NCI-H146 (cell line): ENCODE measurements at regions not wholly inside any gene's neighbourhood (a gene's known extent, or its start where the extent isn't known, plus 50 kb on each side); places are given as distances from the start of the nearest gene placed in this dataset.
"Not testable (repeated sequence)": the region's sequence is repeated elsewhere in the genome, so short reads cannot be mapped to it uniquely, and the experiment has no call there.

Source experiments
- DNase-seq: peaks from one replicate; lab custom pipeline; 2025; lab: John Stamatoyannopoulos, UW

GRCh38 chr2:52542297-52542696 lies 1225.3 kb upstream of the CHAC2 start:
- no peak for DNase-seq

DNA sequence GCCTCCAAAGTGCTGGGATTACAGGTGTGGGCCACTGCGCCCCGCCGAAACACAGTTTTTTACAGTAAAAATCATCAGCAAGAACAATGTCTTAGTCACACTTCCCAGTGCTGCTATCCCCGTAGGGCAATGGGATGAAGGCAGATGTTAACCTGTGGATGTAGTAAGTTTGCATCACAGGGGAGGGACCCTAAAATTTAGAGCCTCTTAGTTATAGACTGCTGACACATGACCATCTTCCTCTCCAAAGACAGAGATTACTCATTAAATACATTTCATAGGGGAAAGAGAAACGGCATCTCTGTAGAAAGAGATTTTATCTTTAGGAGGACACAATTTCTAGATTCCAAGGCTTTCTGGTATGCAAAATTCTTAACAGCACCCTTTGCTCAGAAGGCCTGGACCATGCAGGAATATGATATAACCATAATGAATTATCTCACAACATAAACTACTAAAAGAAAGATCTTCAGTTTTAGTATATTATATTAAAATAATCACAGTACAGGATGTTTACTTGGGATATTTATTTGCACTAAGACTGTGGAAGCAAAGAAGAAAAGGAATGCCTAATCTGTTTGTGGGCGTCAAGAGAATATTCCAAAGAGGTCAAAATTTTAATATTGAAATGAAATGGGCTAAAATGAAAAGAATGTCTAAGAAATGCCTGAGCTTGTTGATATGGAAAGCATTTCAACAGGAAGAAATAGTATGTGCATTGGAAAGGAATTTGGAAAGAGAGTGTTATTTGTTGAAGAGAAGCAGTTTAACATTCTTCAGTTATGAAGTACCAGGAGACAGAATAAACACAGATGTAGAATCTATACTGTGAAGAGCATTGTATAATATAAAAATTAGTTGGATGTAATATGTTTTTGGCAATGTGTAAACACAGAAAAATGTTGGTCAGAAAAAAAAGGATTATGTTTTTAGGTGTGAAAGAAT lies 1228.3 kb upstream of the CHAC2 start:
- no peak for DNase-seq

DNA sequence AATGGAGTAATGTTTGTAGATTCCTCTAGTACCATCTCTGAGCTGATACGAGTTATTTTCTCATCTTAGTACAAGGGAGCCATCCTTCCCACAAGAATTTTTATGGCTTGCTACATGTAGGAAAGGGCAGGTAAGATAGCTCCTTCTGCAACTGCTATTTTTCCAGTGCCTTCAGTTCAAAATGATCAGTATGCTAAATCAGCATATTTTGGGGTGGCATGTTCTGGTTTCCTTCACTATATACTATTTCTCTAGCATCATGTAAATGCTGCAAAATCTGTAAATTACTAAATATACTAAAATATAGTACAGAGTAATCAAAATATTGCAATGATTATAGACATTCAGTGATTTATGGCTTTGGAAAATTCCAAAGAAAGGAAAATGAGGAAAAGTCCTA lies 1230.0 kb upstream of the CHAC2 start:
- no peak for DNase-seq

GRCh38 chr2:52536929-52537460 lies 1230.6 kb upstream of the CHAC2 start:
- DNase-seq: no peak

GRCh38 chr2:52532956-52533355 lies 1234.6 kb upstream of the CHAC2 start:
- no peak for DNase-seq

- no peak for DNase-seq
These were observed 1240.9 kb upstream of the CHAC2 start for GRCh38 chr2:52526735-52527134.

DNA sequence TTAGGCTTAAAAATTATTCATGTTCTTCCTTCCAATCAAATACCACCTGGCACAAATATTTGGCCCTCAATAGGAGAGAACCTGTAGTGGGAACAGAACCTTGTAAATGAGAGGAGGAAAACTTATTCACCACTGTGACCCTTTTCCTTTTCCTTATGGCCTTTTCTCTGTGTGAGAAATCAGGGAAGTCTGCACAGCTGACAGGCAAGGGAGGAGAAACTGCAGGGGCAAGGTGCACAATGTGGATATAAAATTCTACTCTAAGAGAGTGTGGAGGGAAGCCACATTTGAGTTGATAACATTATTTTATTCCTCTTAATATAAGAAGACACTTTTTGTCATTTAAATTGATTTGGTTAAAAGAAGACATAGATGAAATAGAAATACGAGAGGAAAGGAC lies 1247.0 kb upstream of the CHAC2 start:
- no peak for DNase-seq

- no peak for DNase-seq
These were observed 1248.9 kb upstream of the CHAC2 start for GRCh38 chr2:52518678-52519077.

DNA sequence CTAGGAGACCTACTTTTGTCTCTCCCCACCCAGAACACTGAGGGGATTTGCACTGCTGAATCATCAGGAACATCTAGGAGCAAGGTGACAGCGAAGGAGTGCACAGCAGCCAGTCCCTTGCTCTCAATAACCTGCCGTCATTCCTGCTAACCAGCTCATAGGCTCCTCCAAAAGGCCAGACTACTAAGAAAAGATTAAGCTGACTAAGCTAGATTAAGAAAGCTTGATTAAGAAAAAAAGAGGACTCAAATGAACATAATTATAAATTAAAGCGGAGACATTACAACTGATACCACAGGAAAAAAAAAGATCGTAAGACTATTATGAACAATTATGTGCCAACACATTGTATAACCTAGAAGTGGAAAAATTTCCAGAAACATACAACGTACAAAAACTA lies 1254.8 kb upstream of the CHAC2 start:
- DNase-seq: no peak

DNA sequence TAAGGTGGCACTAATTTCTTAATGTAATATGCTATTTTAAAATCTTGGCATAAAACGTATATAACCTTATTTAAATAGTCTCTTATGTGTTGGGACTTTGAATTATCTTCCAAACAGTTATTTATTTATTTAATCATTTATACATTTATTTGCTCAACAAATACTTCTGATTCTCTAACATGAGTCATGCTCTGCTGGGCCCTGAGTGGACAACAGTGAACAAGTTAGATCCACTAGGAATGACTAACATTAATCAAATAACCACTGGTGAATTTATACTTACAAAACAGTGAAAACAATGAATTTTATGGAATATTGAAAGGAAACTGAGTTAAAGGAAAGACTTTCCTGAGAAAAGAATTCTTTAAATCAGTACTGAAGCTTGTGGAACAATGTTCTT lies 1257.2 kb upstream of the CHAC2 start:
- no peak for DNase-seq

DNA sequence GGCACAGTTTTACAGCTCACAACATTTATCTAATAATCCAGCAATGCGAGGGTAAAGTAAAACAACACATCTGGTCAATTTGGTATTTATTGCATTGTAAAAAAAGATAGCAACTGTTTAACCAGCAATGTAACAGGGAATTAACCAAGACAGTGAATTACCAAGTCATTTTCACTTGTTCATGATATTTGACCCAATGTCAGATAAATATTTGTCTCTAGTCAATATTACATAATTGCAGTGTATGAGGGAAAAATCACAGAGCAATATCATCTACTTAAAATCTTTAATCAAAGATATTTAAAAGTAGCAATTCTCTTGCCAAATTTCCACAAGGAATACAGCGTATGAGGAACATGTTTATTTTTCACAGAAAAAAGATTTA lies 1265.1 kb upstream of the CHAC2 start:
- no peak for DNase-seq

GRCh38 chr2:52501715-52502475 lies 1265.7 kb upstream of the CHAC2 start:
- no peak for DNase-seq

DNA sequence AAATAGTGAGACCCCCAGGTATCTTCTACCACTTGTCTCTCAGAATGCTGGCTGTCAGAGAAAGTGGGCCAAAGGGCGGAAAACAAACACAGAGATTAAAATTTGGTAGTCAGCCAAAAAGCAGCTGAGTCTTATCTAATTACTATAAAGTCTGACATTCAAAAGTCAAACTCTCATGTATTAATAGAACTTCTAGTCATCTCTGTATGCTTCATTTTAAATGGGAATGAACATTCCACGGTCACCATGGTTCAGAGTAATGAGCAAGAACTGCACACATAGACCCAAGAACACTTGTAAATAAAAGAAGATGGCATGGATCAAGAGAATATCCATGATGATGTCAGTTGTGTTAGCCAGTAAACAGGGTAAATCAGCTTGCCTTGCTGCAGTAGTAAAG lies 1267.0 kb upstream of the CHAC2 start:
- no peak for DNase-seq

DNA sequence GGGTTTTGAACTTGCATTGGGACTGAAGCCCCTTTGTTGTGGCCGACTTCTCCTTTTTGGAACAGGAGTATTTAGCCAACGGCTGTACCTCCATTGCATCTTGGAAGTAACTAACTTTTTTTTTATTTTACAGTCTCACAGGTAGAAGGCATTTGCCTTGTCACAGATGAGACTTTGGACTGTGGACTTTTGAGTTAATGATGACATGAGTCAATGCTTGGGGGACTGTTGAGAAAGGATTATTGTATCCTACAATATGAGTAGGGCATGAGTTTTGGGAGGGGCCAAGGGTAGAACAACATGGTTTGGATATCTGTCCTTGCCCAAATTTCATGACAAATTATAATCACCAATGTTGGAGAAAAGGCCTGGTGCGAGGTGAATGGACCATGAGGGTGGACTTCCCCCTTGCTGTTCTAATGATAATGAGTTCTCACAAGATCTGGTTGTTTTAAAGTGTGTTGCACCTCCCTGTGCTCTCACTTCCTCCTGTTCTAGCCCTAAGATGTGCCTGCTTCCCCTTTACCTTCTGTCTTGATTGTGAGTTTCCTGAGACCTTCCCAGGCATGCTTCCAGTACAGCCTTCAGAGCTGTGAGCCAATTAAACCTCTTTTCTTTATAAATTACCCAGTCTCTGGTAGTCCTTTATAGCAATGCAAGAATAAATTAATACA lies 1269.4 kb upstream of the CHAC2 start:
- no peak for DNase-seq

DNA sequence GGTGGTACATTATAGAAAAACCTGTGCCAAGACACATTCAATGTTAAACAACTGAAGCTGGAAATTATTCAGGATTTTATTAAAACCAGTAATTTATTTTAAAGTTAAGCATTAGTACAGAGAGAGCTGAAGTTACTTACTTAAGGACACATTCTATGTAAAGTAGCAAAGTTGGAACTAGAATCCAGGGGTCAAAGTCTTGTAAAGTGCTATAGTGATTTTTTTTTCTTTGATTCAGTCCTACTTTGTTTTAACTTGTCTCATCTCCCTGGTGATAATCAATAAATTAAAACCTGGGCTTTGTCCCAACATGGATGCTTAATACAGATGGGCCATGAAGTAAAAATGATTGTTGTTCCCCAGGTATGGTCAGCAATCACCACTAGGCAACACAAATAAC lies 1271.8 kb upstream of the CHAC2 start:
- DNase-seq: no peak

DNA sequence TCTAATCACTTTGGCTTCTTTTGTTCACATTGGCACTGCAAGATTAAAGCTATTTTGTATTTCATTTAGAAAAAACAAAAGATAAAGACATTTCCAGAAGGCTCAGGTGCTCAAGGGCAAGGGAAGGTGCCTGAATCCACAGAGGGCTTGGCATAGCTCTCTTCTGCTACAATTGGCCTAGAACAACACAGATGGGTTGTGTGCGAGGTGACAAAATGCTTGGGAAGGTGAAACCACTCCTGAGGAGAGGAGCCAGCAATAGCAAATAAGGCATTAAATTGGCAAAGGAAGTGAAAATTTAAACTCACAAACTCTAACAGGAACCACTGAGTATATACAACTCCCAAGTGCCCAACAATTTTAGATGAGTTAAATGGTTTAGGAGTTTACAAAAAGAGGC lies 1290.4 kb upstream of the CHAC2 start:
- no peak for DNase-seq

GRCh38 chr2:52475590-52475989 lies 1292.0 kb upstream of the CHAC2 start:
- no peak for DNase-seq

- no peak for DNase-seq
These were observed 1293.5 kb upstream of the CHAC2 start for GRCh38 chr2:52474091-52474490.

GRCh38 chr2:52473526-52473925 lies 1294.1 kb upstream of the CHAC2 start:
- no peak for DNase-seq

DNA sequence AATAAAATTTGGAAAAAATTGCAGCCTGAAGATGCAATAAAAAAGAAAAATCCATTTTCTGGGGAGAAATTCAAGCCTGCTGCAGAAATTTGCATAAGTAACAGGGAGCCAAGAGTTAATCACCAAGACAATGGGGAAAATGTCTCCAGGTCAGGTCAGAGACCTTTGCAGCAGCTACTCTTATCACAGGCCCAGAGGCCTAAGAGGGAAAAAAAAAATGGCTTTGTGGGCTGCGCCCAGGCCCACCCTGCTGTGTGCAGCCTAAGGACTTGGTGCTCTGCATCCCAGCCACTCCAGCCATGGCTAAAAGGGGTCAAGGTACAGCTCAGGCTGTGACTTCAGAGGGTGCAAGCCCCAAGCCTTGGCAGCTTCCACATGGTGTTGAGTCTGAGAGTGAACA lies 1297.1 kb upstream of the CHAC2 start:
- DNase-seq: not testable (repeated sequence)

DNA sequence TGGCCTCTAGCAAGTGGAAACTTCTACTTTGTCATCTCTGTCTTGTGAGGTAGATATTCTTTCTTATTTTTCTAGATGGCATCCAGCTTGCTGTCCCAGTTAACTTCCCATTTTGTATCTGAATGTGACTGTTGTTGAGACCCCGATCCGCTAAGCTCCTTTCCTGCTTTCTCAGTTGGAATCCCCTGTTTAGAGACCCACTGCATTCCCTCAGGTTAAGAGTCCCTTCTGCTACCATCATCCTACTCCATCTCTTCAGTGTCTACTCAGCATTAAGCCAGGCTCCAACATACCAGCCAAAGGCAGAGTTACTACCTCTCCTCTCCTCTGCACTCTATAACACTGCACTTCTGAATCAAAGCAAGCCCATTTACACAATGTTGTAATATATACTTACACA lies 1300.4 kb upstream of the CHAC2 start:
- DNase-seq: no peak

DNA sequence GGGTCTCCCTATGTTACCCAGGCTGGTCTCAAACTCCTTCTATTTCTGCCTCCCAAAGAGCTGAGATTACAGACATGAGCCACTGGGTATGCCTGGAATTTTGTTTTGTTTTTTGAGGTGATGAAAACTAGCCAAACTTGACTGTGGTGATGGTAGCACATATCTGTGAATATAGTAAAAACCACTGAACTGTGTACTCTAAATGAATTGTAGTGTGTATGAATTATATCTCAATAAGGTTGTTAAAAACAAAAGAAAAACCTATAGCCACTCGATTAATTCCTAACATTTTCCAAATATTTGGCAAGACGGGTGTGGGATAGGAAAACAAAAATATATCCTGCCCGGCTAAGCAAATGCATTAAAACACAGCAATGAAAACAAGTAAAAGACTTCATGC lies 1302.3 kb upstream of the CHAC2 start:
- DNase-seq: no peak

DNA sequence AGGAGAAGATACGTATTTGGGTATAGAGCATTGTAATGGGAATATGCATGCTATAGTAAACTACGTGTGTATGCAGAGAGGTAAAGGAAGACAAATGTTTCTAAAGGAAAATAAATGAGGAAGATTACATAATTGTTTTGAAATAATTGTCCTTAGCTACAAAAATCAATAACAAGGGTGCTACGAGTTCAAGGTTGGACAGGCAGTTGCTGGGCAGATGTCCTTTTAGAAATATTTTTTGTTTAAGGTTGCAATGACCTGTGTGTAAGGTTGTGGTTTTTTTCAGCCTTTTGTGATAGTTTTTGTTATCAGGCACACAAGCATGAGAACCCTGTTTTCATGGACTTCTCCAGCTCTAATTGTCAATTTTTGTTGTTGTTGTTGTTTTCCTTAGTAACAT lies 1304.1 kb upstream of the CHAC2 start:
- DNase-seq: no peak
